ENCODE measurements at regions not wholly inside any gene's neighbourhood (a gene's known extent, or its start where the extent isn't known, plus 50 kb on each side); places are given as distances from the start of the nearest gene placed in this dataset.
A peak's percentile ranks its signal among the peaks of the same experiment; 100 is the strongest.

- 81 to 86% methylated on average over 2 of the region's 2 CpGs for WGBS, 2 donors
- TF ChIP-seq POLR2A (IDR thresholded peaks at IDR 0.05) (no peak), CTCF (IDR thresholded peaks at IDR 0.05) (no peak)
Observed at GRCh38 chr2:16950436-16950835, 284.8 kb upstream of the CYRIA start.

GRCh38 chr2:16948710-16949109 is 283.1 kb upstream of the CYRIA start:
- intact Hi-C loops (cut with DNase I; ENCODE audit: low total_unique reads) = no loop called here
- no peaks in the 10 kb centered on the region for H3K9me3 ChIP-seq
- H3K4me3 ChIP-seq = no peak overlapping the region

More at GRCh38 chr2:16950436-16950835, 284.8 kb upstream of the CYRIA start:
- no peaks in the 10 kb centered on the region for H3K27me3 ChIP-seq
- intact Hi-C loops (cut with DNase I; ENCODE audit: low total_unique reads) = no loop called here
- no peak overlapping the region for H3K4me3 ChIP-seq
- peaks cover 6% of the 10 kb centered on the region for H3K4me1 ChIP-seq
- H3K27ac ChIP-seq = no peak overlapping the region
- H3K9me3 ChIP-seq = no peaks in the 10 kb centered on the region
- no peaks in the 10 kb centered on the region for H3K36me3 ChIP-seq (ENCODE audit: low read depth, missing control alignments)
- DNase-seq = no peak

GRCh38 chr2:16948053-16948452 is 282.4 kb upstream of the CYRIA start:
- Histone ChIP-seq H3K27ac (no peak overlapping the region), H3K4me1 (peaks cover 6% of the 10 kb centered on the region), H3K27me3 (no peaks in the 10 kb centered on the region), H3K4me3 (no peak overlapping the region), H3K36me3 (ENCODE audit: low read depth, missing control alignments) (no peaks in the 10 kb centered on the region), H3K9me3 (no peaks in the 10 kb centered on the region)
- intact Hi-C loops (cut with DNase I; ENCODE audit: low total_unique reads) = no loop called here
- 46 to 68% methylated on average over 5 of the region's 5 CpGs for WGBS, 2 donors
- TF ChIP-seq CTCF (IDR thresholded peaks at IDR 0.05) (no peak), POLR2A (IDR thresholded peaks at IDR 0.05) (no peak)
- peak; percentile 37 for DNase-seq

More at GRCh38 chr2:16948710-16949109, 283.1 kb upstream of the CYRIA start:
- no peak for TF ChIP-seq POLR2A (IDR thresholded peaks at IDR 0.05)
- no peak for TF ChIP-seq CTCF (IDR thresholded peaks at IDR 0.05)
- H3K36me3 ChIP-seq (ENCODE audit: low read depth, missing control alignments) = no peaks in the 10 kb centered on the region
- peaks cover 6% of the 10 kb centered on the region for H3K4me1 ChIP-seq
- DNase-seq = no peak
- H3K27ac ChIP-seq = no peak overlapping the region
- H3K27me3 ChIP-seq = no peaks in the 10 kb centered on the region

- Histone ChIP-seq H3K9me3 (no peaks in the 10 kb centered on the region), H3K27me3 (no peaks in the 10 kb centered on the region), H3K36me3 (ENCODE audit: low read depth, missing control alignments) (no peaks in the 10 kb centered on the region), H3K27ac (no peak overlapping the region), H3K4me3 (no peak overlapping the region), H3K4me1 (no peaks in the 10 kb centered on the region)
- WGBS, 2 donors = 87 to 90% methylated on average over 4 of the region's 4 CpGs
- intact Hi-C loops (cut with DNase I; ENCODE audit: low total_unique reads) = no loop called here
- DNase-seq = no peak
- TF ChIP-seq POLR2A (IDR thresholded peaks at IDR 0.05) (no peak), CTCF (IDR thresholded peaks at IDR 0.05) (no peak)
Observed at GRCh38 chr2:16943279-16943958, 277.8 kb upstream of the CYRIA start.

- H3K36me3 ChIP-seq (ENCODE audit: low read depth, missing control alignments) = no peaks in the 10 kb centered on the region
- no peak overlapping the region for H3K4me3 ChIP-seq
- intact Hi-C loops (cut with DNase I; ENCODE audit: low total_unique reads) = no loop called here
- no peaks in the 10 kb centered on the region for H3K9me3 ChIP-seq
- no peaks in the 10 kb centered on the region for H3K4me1 ChIP-seq
- no peak overlapping the region for H3K27ac ChIP-seq
- no peaks in the 10 kb centered on the region for H3K27me3 ChIP-seq
- DNase-seq = no peak
- 86 to 94% methylated on average over 1 of the region's 1 CpG for WGBS, 2 donors
- no peak for TF ChIP-seq POLR2A (IDR thresholded peaks at IDR 0.05)
- TF ChIP-seq CTCF (IDR thresholded peaks at IDR 0.05) = no peak
Observed at GRCh38 chr2:16940214-16940613, 274.6 kb upstream of the CYRIA start.

All from testis (tissue), 2 donors.